ENCODE measurements at regions not wholly inside any gene's neighbourhood (a gene's known extent, or its start where the extent isn't known, plus 50 kb on each side); places are given as distances from the start of the nearest gene placed in this dataset.

DNA sequence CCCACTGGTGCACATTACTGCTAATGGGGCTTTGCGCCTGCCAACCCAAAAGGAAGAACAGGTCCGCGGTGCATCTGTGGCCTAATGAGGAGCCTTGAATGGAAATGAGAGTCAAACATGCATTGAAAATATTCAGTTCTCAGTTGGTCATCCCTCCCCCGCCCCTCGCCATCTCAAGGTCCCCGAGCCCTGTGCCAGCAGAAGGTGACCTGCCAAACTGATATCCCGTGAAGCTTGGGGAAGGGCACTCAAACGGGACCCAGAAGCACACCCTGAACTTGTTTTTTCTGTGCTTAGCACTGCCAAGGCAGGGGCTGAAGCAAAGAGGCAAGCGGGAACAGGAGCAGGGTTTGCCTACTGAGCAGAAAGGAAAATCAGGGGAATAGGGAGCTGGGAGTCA, 67.9 kb upstream of the ZNF648 start:
- no peak for TF ChIP-seq EZH2 (IDR thresholded peaks at IDR 0.05; ENCODE audit: borderline replicate concordance, insufficient read depth, low read depth, low read length, poor library complexity, severe bottlenecking)
- TF ChIP-seq, protein P1, sequence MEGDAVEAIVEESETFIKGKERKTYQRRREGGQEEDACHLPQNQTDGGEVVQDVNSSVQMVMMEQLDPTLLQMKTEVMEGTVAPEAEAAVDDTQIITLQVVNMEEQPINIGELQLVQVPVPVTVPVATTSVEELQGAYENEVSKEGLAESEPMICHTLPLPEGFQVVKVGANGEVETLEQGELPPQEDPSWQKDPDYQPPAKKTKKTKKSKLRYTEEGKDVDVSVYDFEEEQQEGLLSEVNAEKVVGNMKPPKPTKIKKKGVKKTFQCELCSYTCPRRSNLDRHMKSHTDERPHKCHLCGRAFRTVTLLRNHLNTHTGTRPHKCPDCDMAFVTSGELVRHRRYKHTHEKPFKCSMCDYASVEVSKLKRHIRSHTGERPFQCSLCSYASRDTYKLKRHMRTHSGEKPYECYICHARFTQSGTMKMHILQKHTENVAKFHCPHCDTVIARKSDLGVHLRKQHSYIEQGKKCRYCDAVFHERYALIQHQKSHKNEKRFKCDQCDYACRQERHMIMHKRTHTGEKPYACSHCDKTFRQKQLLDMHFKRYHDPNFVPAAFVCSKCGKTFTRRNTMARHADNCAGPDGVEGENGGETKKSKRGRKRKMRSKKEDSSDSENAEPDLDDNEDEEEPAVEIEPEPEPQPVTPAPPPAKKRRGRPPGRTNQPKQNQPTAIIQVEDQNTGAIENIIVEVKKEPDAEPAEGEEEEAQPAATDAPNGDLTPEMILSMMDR (IDR thresholded peaks at IDR 0.05) = no peak
- Histone ChIP-seq H3K4me2 (replicated peaks; ENCODE audit: low read depth, low read length, poor library complexity, severe bottlenecking) (no peak overlapping the region), H3K36me3 (replicated peaks in 1 of 2; ENCODE audit: control extremely low read depth in 1 of 2, control insufficient read depth in 1 of 2, extremely low read depth in 1 of 2, insufficient read depth in 2 of 2, low read length in 1 of 2) (no peaks in the 10 kb centered on the region), H3K9me3 (ENCODE audit: control extremely low read depth in 1 of 3, control insufficient read depth in 2 of 3, insufficient read depth in 1 of 3, low read length in 2 of 3) (peaks cover 0 to 9% (median 6%) of the 10 kb centered on the region in 3 donors), H3K4me3 (ENCODE audit: control extremely low read depth in 1 of 5, extremely low read depth in 1 of 5, insufficient read depth in 1 of 5, low read depth in 2 of 5, low read length in 4 of 5) (no peak overlapping the region), H3K79me2 (ENCODE audit: control insufficient read depth, insufficient read depth, low read length) (no peaks in the 10 kb centered on the region), H3K27me3 (replicated peaks in 1 of 4; ENCODE audit: control extremely low read depth in 1 of 4, control insufficient read depth in 3 of 4, insufficient read depth in 4 of 4, low read length in 3 of 4) (no peaks in the 10 kb centered on the region), H3K9ac (ENCODE audit: low read length) (no peak overlapping the region), H4K20me1 (ENCODE audit: control insufficient read depth, insufficient read depth, low read length, poor library complexity, severe bottlenecking) (no peaks in the 10 kb centered on the region), H3K27ac (ENCODE audit: low read length in 2 of 2) (no peak overlapping the region), H3K4me1 (ENCODE audit: control insufficient read depth in 2 of 2, insufficient read depth in 2 of 2, low read length in 2 of 2) (no peaks in the 10 kb centered on the region), H2AFZ (ENCODE audit: insufficient read depth, low read depth, low read length, poor library complexity, severe bottlenecking) (no peak overlapping the region)
- H3K4me3 Mint-ChIP-seq = no peak overlapping the region
- ChIA-PET CTCF (interaction anchor here (1.1 to 2.1 kb wide), 2 partner anchors 14 to 49 kb away, joined by 3 to 10 read pairs; no protein-coding TSS in a partner anchor), POLR2A (no interaction called here)
- no peak overlapping the region for H3K27ac Mint-ChIP-seq
- no peaks in the 10 kb centered on the region for H3K4me1 Mint-ChIP-seq
- ATAC-seq (ENCODE audit: low read depth) (no peak), DNase-seq (no peak)
- 94% methylated on average over 8 of the region's 9 CpGs for WGBS (ENCODE audit: insufficient coverage)
- H3K9me3 Mint-ChIP-seq (ENCODE audit: insufficient read depth) = peaks cover 6% of the 10 kb centered on the region
- intact Hi-C loops (cut with micrococcal nuclease) = no loop called here
- H3K27me3 Mint-ChIP-seq = peaks cover 12% of the 10 kb centered on the region

DNA sequence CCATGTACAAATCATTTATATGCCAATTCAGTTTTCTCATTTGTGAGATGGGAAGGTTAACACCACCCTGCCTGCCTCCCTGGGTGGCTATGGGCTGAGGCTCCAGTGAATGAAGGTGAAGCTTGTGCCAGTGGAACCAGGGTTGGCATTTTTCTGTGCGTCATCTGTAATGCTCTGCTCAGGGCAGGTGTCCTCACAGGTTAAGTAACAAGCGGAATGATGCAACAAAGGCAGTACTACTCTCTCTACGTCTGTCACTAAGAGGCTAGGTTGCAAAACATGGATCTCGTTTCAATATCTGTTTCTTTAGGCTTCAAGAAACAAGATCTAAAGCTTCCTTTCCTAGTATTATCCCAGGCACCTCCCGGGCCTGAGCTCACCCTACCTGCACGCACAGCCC, 67.0 kb upstream of the ZNF648 start:
- Histone ChIP-seq H3K79me2 (ENCODE audit: control insufficient read depth, insufficient read depth, low read length) (no peaks in the 10 kb centered on the region), H3K27me3 (replicated peaks in 1 of 4; ENCODE audit: control extremely low read depth in 1 of 4, control insufficient read depth in 3 of 4, insufficient read depth in 4 of 4, low read length in 3 of 4) (no peaks in the 10 kb centered on the region), H3K9ac (ENCODE audit: low read length) (no peak overlapping the region), H3K4me3 (ENCODE audit: control extremely low read depth in 1 of 5, extremely low read depth in 1 of 5, insufficient read depth in 1 of 5, low read depth in 2 of 5, low read length in 4 of 5) (no peak overlapping the region), H3K36me3 (replicated peaks in 1 of 2; ENCODE audit: control extremely low read depth in 1 of 2, control insufficient read depth in 1 of 2, extremely low read depth in 1 of 2, insufficient read depth in 2 of 2, low read length in 1 of 2) (no peaks in the 10 kb centered on the region), H3K27ac (ENCODE audit: low read length in 2 of 2) (no peak overlapping the region), H3K4me1 (ENCODE audit: control insufficient read depth in 2 of 2, insufficient read depth in 2 of 2, low read length in 2 of 2) (no peaks in the 10 kb centered on the region), H2AFZ (ENCODE audit: insufficient read depth, low read depth, low read length, poor library complexity, severe bottlenecking) (no peak overlapping the region), H4K20me1 (ENCODE audit: control insufficient read depth, insufficient read depth, low read length, poor library complexity, severe bottlenecking) (no peaks in the 10 kb centered on the region), H3K4me2 (replicated peaks; ENCODE audit: low read depth, low read length, poor library complexity, severe bottlenecking) (no peak overlapping the region), H3K9me3 (ENCODE audit: control extremely low read depth in 1 of 3, control insufficient read depth in 2 of 3, insufficient read depth in 1 of 3, low read length in 2 of 3) (peaks cover 0 to 4% (median under 1%) of the 10 kb centered on the region in 3 donors)
- DNase-seq (no peak), ATAC-seq (ENCODE audit: low read depth) (no peak)
- no peaks in the 10 kb centered on the region for H3K4me1 Mint-ChIP-seq
- intact Hi-C loops (cut with micrococcal nuclease) = no loop called here
- H3K27ac Mint-ChIP-seq = no peak overlapping the region
- ChIA-PET CTCF (no interaction called here), POLR2A (no interaction called here)
- H3K4me3 Mint-ChIP-seq = no peak overlapping the region
- H3K27me3 Mint-ChIP-seq = peaks cover 12% of the 10 kb centered on the region
- no peak for TF ChIP-seq EZH2 (IDR thresholded peaks at IDR 0.05; ENCODE audit: borderline replicate concordance, insufficient read depth, low read depth, low read length, poor library complexity, severe bottlenecking)
- TF ChIP-seq, protein P1 (IDR thresholded peaks at IDR 0.05) = no peak
- WGBS (ENCODE audit: insufficient coverage) = 97% methylated on average over 6 of the region's 6 CpGs
- H3K9me3 Mint-ChIP-seq (ENCODE audit: insufficient read depth) = no peaks in the 10 kb centered on the region

Measured in B cell (primary cell).